BLaER1 (cell line): ENCODE measurements at regions not wholly inside any gene's neighbourhood (a gene's known extent, or its start where the extent isn't known, plus 50 kb on each side); places are given as distances from the start of the nearest gene placed in this dataset.

ENCODE experiments used
- H3K27ac ChIP-seq: shearing (Covaris generic); formaldehyde crosslinking; 2 replicates; pipeline ENCODE4 v1.8.1; 2022
- H3K27me3 ChIP-seq: shearing (Covaris generic); formaldehyde crosslinking; 2 replicates; pipeline ENCODE4 v1.8.1; 2022
- H3K36me3 ChIP-seq: shearing (Covaris generic); formaldehyde crosslinking; 2 replicates; pipeline ENCODE4 v1.8.1; 2022
- H3K4me1 ChIP-seq: shearing (Covaris generic); formaldehyde crosslinking; 2 replicates; pipeline ENCODE4 v1.8.1; 2022
- H3K4me2 ChIP-seq: shearing (Covaris generic); formaldehyde crosslinking; 2 replicates; pipeline ENCODE4 v1.8.1; 2022
- H3K4me3 ChIP-seq: shearing (Covaris generic); formaldehyde crosslinking; 2 replicates; pipeline ENCODE4 v1.8.1; 2022
- H3K9ac ChIP-seq: shearing (Covaris generic); formaldehyde crosslinking; 2 replicates; pipeline ENCODE4 v1.8.1; 2022
- H3K9me3 ChIP-seq: shearing (Covaris generic); formaldehyde crosslinking; 2 replicates; pipeline ENCODE4 v1.8.1; 2022
- H4K20me1 ChIP-seq: shearing (Covaris generic); formaldehyde crosslinking; 2 replicates; pipeline ENCODE4 v1.8.1; 2022
- Cebpa-rat ChIP-seq: shearing (Covaris generic); IDR thresholded peaks from 2 replicates; pipeline ENCODE4 v1.8.1; 2022

DNA sequence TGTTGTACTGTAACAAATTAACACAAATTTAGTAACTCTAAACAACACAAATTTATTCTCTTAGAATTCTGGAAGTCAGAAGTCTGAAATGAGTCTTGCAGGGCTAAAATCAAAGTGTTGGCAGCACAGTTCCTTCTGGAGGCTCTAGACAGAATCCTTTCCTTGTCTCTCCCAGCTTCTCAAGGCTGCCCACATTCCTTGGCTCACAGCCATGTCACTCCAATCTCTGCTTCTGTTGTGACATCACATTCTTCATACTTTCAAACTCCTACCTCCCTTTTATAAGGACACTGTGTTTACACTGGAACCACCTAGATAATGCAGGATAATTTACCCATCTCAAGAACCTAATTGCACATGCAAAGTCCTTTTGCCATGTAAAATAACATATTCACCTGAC is 225.0 kb upstream of the PRMT6 start:
- no peak for TF ChIP-seq Cebpa-rat
- no peaks in the 10 kb centered on the region for H3K4me1 ChIP-seq
- H3K4me3 ChIP-seq = no peak overlapping the region
- no peaks in the 10 kb centered on the region for H3K36me3 ChIP-seq
- no peaks in the 10 kb centered on the region for H3K27me3 ChIP-seq
- no peak overlapping the region for H3K4me2 ChIP-seq
- H3K9ac ChIP-seq = no peak overlapping the region
- no peaks in the 10 kb centered on the region for H3K9me3 ChIP-seq
- no peak overlapping the region for H3K27ac ChIP-seq
- H4K20me1 ChIP-seq = no peaks in the 10 kb centered on the region

- Histone ChIP-seq H3K4me2 (no peak overlapping the region), H3K9ac (no peak overlapping the region), H3K4me1 (no peaks in the 10 kb centered on the region), H3K27me3 (no peaks in the 10 kb centered on the region), H3K36me3 (no peaks in the 10 kb centered on the region), H3K4me3 (no peak overlapping the region), H3K9me3 (no peaks in the 10 kb centered on the region), H4K20me1 (no peaks in the 10 kb centered on the region), H3K27ac (no peak overlapping the region)
- no peak for TF ChIP-seq Cebpa-rat
Measured at GRCh38 chr1:106836708-106837107, 219.8 kb upstream of the PRMT6 start.

DNA sequence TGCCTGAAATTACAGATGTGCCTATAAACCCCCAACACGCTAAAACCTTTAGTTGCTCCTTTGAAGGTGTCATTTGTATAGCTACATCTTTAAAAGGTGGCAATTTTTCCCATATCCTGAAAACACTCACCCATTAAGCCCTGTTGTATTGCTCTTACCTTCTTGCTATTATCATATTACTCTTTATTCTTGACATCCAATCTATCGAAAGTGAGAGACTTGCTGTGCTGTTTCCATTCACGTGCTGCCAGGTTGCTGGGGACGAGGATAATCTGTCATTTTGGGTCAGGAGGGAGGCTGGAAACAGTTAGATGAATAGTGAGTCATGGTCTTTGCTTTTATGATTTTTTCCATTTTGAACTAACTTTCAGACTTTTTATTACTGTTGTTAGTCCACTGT is 213.0 kb upstream of the PRMT6 start:
- Histone ChIP-seq H3K9me3 (no peaks in the 10 kb centered on the region), H3K4me1 (no peaks in the 10 kb centered on the region), H3K27me3 (no peaks in the 10 kb centered on the region), H3K27ac (no peak overlapping the region), H3K9ac (no peak overlapping the region), H4K20me1 (no peaks in the 10 kb centered on the region), H3K36me3 (no peaks in the 10 kb centered on the region), H3K4me2 (no peak overlapping the region), H3K4me3 (no peak overlapping the region)
- TF ChIP-seq Cebpa-rat = no peak

DNA sequence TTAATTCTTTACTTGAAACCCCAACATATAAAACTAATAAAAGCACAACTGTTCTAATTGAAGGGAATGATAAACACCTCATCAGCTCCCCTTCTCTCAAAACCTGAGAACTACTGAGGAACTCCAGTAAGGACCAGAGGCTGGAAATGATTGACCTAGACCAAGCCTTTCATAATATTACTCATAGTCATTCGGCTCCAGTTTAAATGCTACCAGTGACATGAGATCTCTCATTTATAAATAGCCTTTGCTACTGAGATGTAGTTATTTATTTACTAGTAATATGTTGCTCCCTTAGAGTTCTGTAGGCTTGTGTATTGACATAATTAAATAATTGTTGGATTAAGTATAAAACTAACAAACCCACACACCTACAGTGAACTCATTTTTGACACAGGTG is 209.8 kb upstream of the PRMT6 start:
- H3K36me3 ChIP-seq = no peaks in the 10 kb centered on the region
- H3K27me3 ChIP-seq = no peaks in the 10 kb centered on the region
- H3K4me3 ChIP-seq = no peak overlapping the region
- no peaks in the 10 kb centered on the region for H3K4me1 ChIP-seq
- H3K9me3 ChIP-seq = no peaks in the 10 kb centered on the region
- H4K20me1 ChIP-seq = no peaks in the 10 kb centered on the region
- no peak for TF ChIP-seq Cebpa-rat
- H3K9ac ChIP-seq = no peak overlapping the region
- H3K4me2 ChIP-seq = no peak overlapping the region
- H3K27ac ChIP-seq = no peak overlapping the region

- no peak overlapping the region for H3K9ac ChIP-seq
- no peaks in the 10 kb centered on the region for H3K4me1 ChIP-seq
- no peak overlapping the region for H3K4me3 ChIP-seq
- no peaks in the 10 kb centered on the region for H4K20me1 ChIP-seq
- no peak overlapping the region for H3K4me2 ChIP-seq
- TF ChIP-seq Cebpa-rat = no peak
- H3K27me3 ChIP-seq = no peaks in the 10 kb centered on the region
- no peak overlapping the region for H3K27ac ChIP-seq
- H3K36me3 ChIP-seq = no peaks in the 10 kb centered on the region
- H3K9me3 ChIP-seq = no peaks in the 10 kb centered on the region
Measured at GRCh38 chr1:106861110-106861509, 195.4 kb upstream of the PRMT6 start.

DNA sequence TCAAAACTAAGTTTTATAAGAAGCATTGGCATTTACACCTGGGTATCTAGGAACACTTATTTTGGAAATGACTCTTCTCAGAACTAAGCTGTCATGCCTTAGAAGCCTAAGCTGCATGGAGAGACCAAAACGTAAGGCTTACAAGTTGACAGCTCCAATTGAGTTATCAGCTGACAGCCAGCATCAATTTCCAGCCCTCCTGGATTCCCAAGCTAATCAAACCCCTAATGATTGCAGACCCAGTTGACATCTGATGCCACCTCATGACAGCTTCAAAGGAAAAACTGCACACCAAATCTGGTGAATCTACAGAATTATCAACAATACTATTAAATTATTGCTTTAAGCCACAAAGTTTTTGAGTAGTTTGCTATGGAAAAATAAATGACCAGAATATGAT is 187.6 kb upstream of the PRMT6 start:
- no peak overlapping the region for H3K27ac ChIP-seq
- TF ChIP-seq Cebpa-rat = no peak
- H4K20me1 ChIP-seq = no peaks in the 10 kb centered on the region
- no peaks in the 10 kb centered on the region for H3K4me1 ChIP-seq
- no peaks in the 10 kb centered on the region for H3K36me3 ChIP-seq
- H3K4me3 ChIP-seq = no peak overlapping the region
- no peak overlapping the region for H3K4me2 ChIP-seq
- H3K9me3 ChIP-seq = peaks cover 5% of the 10 kb centered on the region; the same call in 1 of the 2 replicates
- no peaks in the 10 kb centered on the region for H3K27me3 ChIP-seq
- H3K9ac ChIP-seq = no peak overlapping the region

DNA sequence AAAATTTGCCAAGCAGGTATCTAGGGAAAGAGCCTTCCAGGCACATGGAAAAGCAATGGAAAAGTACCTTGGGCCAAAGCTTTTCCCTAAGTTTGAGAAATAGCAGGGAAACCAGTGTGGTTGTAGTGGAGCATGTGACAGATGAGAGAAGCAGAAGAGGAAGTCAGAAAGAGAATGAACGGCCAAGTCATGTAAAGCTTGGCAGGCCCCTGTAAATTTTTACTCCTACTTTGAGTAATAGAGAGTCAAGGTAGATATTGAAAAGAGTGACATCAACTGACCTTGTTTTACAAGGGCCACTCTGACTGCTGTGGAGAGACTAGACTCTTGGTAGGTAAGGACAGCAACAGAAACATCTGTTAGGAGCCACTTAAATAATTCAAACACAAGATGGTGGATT is 180.9 kb upstream of the PRMT6 start:
- TF ChIP-seq Cebpa-rat = no peak
- no peaks in the 10 kb centered on the region for H3K4me1 ChIP-seq
- H3K9me3 ChIP-seq = peaks cover 5% of the 10 kb centered on the region; the same call in 1 of the 2 replicates
- H4K20me1 ChIP-seq = no peaks in the 10 kb centered on the region
- H3K9ac ChIP-seq = no peak overlapping the region
- H3K4me3 ChIP-seq = no peak overlapping the region
- H3K27ac ChIP-seq = no peak overlapping the region
- no peak overlapping the region for H3K4me2 ChIP-seq
- H3K27me3 ChIP-seq = no peaks in the 10 kb centered on the region
- H3K36me3 ChIP-seq = no peaks in the 10 kb centered on the region

DNA sequence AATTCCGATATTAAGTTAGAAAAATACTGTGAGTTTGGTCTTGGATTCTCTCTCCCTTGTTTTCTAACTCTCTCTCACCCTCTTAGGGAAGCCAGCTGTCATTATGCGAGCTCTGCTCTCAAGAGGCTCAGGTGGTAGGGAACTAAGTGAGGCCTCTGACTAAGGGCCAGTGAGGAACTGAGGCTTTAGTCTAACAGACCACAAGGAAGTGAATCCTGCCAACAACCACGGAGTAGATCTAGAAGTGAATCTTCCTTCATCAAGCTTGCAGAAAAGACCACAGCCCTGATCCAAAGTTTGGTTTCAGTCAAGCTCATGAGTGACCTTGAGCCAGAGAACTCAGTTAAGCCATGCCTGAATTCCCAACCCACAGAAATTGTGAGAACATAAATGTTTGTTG is 180.1 kb upstream of the PRMT6 start:
- no peak overlapping the region for H3K4me2 ChIP-seq
- no peak overlapping the region for H3K4me3 ChIP-seq
- TF ChIP-seq Cebpa-rat = no peak
- no peaks in the 10 kb centered on the region for H3K27me3 ChIP-seq
- no peak overlapping the region for H3K9ac ChIP-seq
- H3K9me3 ChIP-seq = peaks cover 5% of the 10 kb centered on the region; the same call in 1 of the 2 replicates
- H3K36me3 ChIP-seq = no peaks in the 10 kb centered on the region
- no peaks in the 10 kb centered on the region for H4K20me1 ChIP-seq
- H3K27ac ChIP-seq = no peak overlapping the region
- H3K4me1 ChIP-seq = no peaks in the 10 kb centered on the region

DNA sequence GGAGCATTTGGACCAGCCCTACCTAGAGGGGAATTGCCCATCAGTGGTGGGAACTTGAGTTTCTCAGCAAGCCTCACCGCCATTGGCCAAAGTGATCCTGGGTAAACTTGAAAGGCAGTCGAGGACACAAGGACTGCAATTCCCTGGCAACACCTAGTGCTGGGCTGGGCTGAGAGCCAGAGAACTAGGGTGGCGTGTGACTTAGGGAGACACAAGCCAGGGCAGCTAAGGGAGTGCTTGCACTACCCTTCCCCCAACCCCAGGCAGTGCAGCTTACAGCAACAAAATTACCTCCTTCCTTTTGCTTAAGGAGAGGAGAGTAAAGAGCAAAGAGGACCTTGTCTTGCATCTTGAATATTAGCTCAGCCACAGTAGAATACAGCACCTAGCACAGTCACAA is 176.9 kb upstream of the PRMT6 start:
- no peak overlapping the region for H3K4me2 ChIP-seq
- no peaks in the 10 kb centered on the region for H3K4me1 ChIP-seq
- no peaks in the 10 kb centered on the region for H3K36me3 ChIP-seq
- H3K27ac ChIP-seq = no peak overlapping the region
- H3K27me3 ChIP-seq = no peaks in the 10 kb centered on the region
- no peak overlapping the region for H3K9ac ChIP-seq
- no peak overlapping the region for H3K4me3 ChIP-seq
- H4K20me1 ChIP-seq = no peaks in the 10 kb centered on the region
- no peak for TF ChIP-seq Cebpa-rat
- H3K9me3 ChIP-seq = no peaks in the 10 kb centered on the region

DNA sequence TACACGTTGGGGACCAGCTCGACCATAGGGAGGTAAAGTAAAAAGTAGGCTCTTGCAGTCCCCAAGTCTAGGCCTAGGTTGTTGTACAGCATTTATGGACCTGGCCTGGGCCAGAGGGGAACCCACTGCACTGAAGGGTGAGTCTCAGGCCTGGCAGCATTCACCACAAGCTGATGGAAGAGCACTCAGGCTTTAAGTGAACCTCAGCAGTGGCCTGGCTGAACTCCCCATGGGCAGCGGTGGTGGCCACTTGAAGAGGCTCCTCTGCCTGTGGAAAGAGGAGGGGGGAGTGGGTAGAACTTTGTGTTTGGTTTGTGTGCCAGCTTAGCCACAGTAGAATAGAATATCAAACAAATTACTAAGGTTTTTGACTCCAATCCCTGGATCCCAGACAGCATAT is 176.2 kb upstream of the PRMT6 start:
- Histone ChIP-seq H3K9ac (no peak overlapping the region), H3K9me3 (no peaks in the 10 kb centered on the region), H3K4me1 (no peaks in the 10 kb centered on the region), H3K27me3 (no peaks in the 10 kb centered on the region), H3K27ac (no peak overlapping the region), H3K4me2 (no peak overlapping the region), H3K4me3 (no peak overlapping the region), H4K20me1 (no peaks in the 10 kb centered on the region), H3K36me3 (no peaks in the 10 kb centered on the region)
- TF ChIP-seq Cebpa-rat = no peak

GRCh38 chr1:106883208-106883607 is 173.3 kb upstream of the PRMT6 start:
- Histone ChIP-seq H3K9me3 (no peaks in the 10 kb centered on the region), H3K9ac (no peak overlapping the region), H3K4me3 (no peak overlapping the region), H3K36me3 (no peaks in the 10 kb centered on the region), H3K4me2 (no peak overlapping the region), H3K27ac (no peak overlapping the region), H4K20me1 (no peaks in the 10 kb centered on the region), H3K4me1 (no peaks in the 10 kb centered on the region), H3K27me3 (no peaks in the 10 kb centered on the region)
- TF ChIP-seq Cebpa-rat = no peak
